Epithelial cell of esophagus (primary cell): ENCODE measurements at regions not wholly inside any gene's neighbourhood (a gene's known extent, or its start where the extent isn't known, plus 50 kb on each side); places are given as distances from the start of the nearest gene placed in this dataset.

Source experiments
- DNase-seq: peaks from one replicate; pipeline ENCODE4 v3.0.0; 2010; ENCODE audit warnings: low read depth
- H3K4me3 ChIP-seq: 2 replicates; pipeline ENCODE4 v1.5.1; 2011; ENCODE audit warnings: mild to moderate bottlenecking, low read length, control low read depth
- TF ChIP-seq, protein P1 (sequence below): IDR thresholded peaks from 2 replicates; pipeline ENCODE4 v1.5.1; 2011; ENCODE audit warnings: low read depth, mild to moderate bottlenecking, low read length, control low read depth, inconsistent platforms; ENCODE audit not compliant: insufficient read depth; ENCODE audit errors: missing control alignments

- no peak for DNase-seq
- no peak overlapping the region for H3K4me3 ChIP-seq
- TF ChIP-seq, protein P1, sequence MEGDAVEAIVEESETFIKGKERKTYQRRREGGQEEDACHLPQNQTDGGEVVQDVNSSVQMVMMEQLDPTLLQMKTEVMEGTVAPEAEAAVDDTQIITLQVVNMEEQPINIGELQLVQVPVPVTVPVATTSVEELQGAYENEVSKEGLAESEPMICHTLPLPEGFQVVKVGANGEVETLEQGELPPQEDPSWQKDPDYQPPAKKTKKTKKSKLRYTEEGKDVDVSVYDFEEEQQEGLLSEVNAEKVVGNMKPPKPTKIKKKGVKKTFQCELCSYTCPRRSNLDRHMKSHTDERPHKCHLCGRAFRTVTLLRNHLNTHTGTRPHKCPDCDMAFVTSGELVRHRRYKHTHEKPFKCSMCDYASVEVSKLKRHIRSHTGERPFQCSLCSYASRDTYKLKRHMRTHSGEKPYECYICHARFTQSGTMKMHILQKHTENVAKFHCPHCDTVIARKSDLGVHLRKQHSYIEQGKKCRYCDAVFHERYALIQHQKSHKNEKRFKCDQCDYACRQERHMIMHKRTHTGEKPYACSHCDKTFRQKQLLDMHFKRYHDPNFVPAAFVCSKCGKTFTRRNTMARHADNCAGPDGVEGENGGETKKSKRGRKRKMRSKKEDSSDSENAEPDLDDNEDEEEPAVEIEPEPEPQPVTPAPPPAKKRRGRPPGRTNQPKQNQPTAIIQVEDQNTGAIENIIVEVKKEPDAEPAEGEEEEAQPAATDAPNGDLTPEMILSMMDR = no peak
Measured at GRCh38 chr12:132423251-132423819, 66.6 kb upstream of the FBRSL1 start.

GRCh38 chr12:132422381-132423043 is 67.4 kb upstream of the FBRSL1 start:
- no peak overlapping the region for H3K4me3 ChIP-seq
- DNase-seq = no peak
- TF ChIP-seq, protein P1 = no peak

GRCh38 chr12:132422040-132422380 is 67.9 kb upstream of the FBRSL1 start:
- TF ChIP-seq, protein P1 = no peak
- no peak for DNase-seq
- no peak overlapping the region for H3K4me3 ChIP-seq

GRCh38 chr12:132419631-132420246 is 70.2 kb upstream of the FBRSL1 start:
- TF ChIP-seq, protein P1 = no peak
- H3K4me3 ChIP-seq = no peak overlapping the region
- no peak for DNase-seq

- DNase-seq = no peak
- H3K4me3 ChIP-seq = no peak overlapping the region
- TF ChIP-seq, protein P1 = no peak
Measured at GRCh38 chr12:132418393-132418925, 71.5 kb upstream of the FBRSL1 start.

GRCh38 chr12:132417741-132418140 is 72.2 kb upstream of the FBRSL1 start:
- DNase-seq = no peak
- TF ChIP-seq, protein P1 = no peak
- H3K4me3 ChIP-seq = no peak overlapping the region
